GM23338 (cell line): ENCODE measurements at regions not wholly inside any gene's neighbourhood (a gene's known extent, or its start where the extent isn't known, plus 50 kb on each side); places are given as distances from the start of the nearest gene placed in this dataset.

Experiments used
- CREB1 ChIP-seq: fragments of 250-450 bp; sonication (Bioruptor Pico); IDR thresholded peaks from 2 replicates; pipeline ENCODE4 v1.5.0; 2020; ENCODE audit warnings: low read depth, mild to moderate bottlenecking, moderate library complexity
- EZH2phosphoT487 ChIP-seq: fragments of 200-600 bp; sonication (generic); IDR thresholded peaks from one replicate; pipeline ENCODE4 v1.8.1; 2018; ENCODE audit warnings: antibody characterized with exemption; ENCODE audit not compliant: unreplicated experiment
- JUNB ChIP-seq: IDR thresholded peaks from one replicate; pipeline ENCODE4 v1.6.1; 2016; ENCODE audit warnings: antibody characterized with exemption; ENCODE audit not compliant: unreplicated experiment
- POLR2AphosphoS5 ChIP-seq: IDR thresholded peaks from 2 replicates; pipeline ENCODE4 v1.6.1; 2016; ENCODE audit warnings: antibody characterized with exemption, low read depth
- STAT1 ChIP-seq: IDR thresholded peaks from one replicate; pipeline ENCODE4 v1.6.1; 2016; ENCODE audit warnings: antibody characterized with exemption; ENCODE audit not compliant: unreplicated experiment
- TF ChIP-seq, protein P1 (sequence below), 2 experiments: fragments of 200-600 bp in 1 of 2; sonication (generic) in 1 of 2; conservative IDR thresholded peaks; 2 replicates each; pipeline versions ENCODE4 v1.5.1 to v1.6.1; 2016 to 2017; ENCODE audit warnings: antibody characterized with exemption in 2 of 2, low read depth in 2 of 2, mild to moderate bottlenecking in 2 of 2, moderate library complexity in 1 of 2
- TF ChIP-seq, protein P2 (sequence below): IDR thresholded peaks from one replicate; pipeline ENCODE4 v1.6.1; 2018; ENCODE audit warnings: antibody characterized with exemption; ENCODE audit not compliant: unreplicated experiment

DNA sequence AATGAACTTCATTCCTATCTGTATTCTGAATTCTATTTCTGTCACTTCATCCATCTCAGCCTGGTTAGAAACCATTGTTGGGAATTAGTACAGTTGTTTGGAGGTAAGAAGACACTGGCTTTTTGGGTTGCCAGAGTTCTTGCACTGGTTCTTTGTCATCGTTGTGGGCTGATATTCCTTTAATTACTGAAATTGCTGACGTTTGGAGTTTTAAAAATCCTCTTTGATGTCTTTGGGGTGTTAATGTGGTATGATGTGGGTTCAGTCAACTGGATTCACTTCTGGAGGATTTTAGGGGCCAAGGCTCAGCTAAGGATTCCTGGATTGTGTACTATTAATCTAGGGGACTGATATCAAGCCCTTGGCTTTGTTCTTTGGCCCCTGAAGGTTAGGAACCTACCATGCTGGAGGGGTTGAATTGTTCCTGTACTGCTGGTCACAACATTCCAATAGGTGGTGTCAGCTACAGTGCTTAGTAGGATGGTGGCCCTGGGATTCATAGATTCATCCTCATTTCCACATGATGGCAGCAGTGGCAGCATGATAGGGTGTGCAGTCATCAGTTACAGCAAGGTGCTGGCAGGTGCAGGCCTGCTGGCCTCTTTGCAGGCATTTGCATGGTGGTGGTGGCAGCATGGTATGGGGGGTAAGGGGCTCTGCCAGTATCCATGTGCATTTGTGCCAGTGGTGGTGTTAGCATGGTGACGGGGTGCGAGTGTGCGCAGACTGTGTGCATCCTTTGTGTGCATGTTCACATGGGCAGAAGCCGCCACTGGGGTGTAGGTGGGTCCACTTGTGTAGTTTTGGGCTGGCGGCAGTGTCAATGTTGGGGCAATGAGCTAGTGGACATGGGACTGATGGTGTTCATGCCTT lies 301.3 kb downstream of the TEX13C start:
- TF ChIP-seq, protein P1, sequence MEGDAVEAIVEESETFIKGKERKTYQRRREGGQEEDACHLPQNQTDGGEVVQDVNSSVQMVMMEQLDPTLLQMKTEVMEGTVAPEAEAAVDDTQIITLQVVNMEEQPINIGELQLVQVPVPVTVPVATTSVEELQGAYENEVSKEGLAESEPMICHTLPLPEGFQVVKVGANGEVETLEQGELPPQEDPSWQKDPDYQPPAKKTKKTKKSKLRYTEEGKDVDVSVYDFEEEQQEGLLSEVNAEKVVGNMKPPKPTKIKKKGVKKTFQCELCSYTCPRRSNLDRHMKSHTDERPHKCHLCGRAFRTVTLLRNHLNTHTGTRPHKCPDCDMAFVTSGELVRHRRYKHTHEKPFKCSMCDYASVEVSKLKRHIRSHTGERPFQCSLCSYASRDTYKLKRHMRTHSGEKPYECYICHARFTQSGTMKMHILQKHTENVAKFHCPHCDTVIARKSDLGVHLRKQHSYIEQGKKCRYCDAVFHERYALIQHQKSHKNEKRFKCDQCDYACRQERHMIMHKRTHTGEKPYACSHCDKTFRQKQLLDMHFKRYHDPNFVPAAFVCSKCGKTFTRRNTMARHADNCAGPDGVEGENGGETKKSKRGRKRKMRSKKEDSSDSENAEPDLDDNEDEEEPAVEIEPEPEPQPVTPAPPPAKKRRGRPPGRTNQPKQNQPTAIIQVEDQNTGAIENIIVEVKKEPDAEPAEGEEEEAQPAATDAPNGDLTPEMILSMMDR (conservative IDR thresholded peaks at IDR 0.05; ENCODE audit: low read depth in 2 of 2), result peak in 1 of 2 experiments; percentile 27; a peak in 1 of 4 replicates
- no peak for TF ChIP-seq CREB1
- TF ChIP-seq JUNB, result no peak
- TF ChIP-seq, protein P2, sequence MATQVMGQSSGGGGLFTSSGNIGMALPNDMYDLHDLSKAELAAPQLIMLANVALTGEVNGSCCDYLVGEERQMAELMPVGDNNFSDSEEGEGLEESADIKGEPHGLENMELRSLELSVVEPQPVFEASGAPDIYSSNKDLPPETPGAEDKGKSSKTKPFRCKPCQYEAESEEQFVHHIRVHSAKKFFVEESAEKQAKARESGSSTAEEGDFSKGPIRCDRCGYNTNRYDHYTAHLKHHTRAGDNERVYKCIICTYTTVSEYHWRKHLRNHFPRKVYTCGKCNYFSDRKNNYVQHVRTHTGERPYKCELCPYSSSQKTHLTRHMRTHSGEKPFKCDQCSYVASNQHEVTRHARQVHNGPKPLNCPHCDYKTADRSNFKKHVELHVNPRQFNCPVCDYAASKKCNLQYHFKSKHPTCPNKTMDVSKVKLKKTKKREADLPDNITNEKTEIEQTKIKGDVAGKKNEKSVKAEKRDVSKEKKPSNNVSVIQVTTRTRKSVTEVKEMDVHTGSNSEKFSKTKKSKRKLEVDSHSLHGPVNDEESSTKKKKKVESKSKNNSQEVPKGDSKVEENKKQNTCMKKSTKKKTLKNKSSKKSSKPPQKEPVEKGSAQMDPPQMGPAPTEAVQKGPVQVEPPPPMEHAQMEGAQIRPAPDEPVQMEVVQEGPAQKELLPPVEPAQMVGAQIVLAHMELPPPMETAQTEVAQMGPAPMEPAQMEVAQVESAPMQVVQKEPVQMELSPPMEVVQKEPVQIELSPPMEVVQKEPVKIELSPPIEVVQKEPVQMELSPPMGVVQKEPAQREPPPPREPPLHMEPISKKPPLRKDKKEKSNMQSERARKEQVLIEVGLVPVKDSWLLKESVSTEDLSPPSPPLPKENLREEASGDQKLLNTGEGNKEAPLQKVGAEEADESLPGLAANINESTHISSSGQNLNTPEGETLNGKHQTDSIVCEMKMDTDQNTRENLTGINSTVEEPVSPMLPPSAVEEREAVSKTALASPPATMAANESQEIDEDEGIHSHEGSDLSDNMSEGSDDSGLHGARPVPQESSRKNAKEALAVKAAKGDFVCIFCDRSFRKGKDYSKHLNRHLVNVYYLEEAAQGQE, result no peak
- no peak for TF ChIP-seq EZH2phosphoT487
- no peak for TF ChIP-seq STAT1
- no peak for TF ChIP-seq POLR2AphosphoS5
